GM19467 (cell line): ENCODE measurements at regions not wholly inside any gene's neighbourhood (a gene's known extent, or its start where the extent isn't known, plus 50 kb on each side); places are given as distances from the start of the nearest gene placed in this dataset.
A peak's percentile ranks its signal among the peaks of the same experiment; 100 is the strongest.

Experiments
- ATAC-seq: cut with Tn5 transposase; IDR thresholded peaks from one replicate; pipeline ENCODE4 v1.9.1; 2021; ENCODE audit warnings: mild to moderate bottlenecking, moderate library complexity; ENCODE audit not compliant: unreplicated experiment

DNA sequence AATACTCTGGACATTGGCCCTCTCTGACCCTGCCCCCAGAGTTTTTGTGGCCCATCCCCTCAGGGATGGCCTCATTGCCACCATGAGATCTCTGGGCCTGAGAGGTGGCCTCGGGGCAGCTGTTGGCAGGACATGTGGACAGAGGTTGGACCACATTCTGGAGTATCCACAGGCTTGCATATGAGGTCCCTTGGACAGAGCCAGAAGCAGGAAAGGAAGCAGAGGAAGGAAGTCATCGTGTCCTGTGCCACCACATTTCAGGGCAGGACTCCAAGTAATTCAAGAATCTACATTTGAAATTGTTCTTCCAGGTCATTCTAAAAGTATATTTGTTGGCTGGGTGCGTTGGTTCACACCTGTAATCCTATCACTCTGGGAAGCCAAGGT, 95.9 kb upstream of the PPP2R5A start:
- no peak for ATAC-seq

DNA sequence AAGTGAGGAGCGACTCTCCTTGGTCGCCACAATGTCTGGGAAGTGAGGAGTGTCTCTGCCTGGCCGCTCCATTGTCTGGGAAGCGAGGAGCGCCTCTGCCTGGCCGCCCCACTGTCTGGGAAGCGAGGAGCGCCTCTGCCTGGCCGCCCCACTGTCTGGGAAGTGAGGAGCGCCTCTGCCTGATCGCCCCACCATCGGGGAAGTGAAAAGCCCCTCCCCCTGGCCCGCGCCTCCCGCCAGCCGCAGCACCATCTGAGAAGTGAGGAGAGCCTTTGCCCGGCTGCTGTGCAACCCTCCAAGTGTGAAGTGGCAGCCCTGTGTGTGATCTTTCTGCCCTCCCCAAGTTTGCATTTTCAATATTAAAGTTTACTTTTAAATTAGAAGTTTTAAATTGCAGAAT, 95.0 kb upstream of the PPP2R5A start:
- ATAC-seq = no peak

DNA sequence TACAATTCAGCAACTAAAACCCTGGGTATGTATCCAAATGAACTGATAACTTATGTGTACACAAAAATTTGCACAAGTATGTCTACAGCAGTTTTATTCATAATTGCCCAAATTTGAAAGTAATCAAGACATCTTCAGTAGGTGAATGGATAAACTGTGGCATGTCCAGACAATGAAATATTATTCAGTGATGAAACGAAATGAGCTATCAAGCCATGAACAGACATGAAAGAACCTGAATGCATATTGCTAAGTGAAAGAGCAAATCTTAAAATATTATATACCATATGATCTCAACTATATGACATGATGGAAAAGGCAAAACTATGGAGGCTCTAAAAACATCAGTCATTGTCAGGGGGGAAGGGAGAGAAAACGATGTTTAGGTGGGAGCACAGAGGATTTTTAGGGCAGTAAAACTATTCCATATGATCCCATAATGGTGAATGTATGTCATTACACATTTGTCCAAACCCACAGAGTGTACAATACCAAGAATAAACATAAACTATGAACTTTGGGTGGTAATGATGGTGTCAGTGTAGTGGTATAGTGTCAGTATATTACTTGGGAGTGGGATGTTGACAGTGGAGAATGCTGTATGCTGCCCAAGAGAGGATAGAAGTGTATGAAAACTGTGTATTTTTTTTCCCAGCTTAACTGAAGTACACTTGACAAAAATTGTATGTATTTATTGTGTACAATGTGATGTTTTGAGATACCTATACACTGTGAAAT, 92.8 kb upstream of the PPP2R5A start:
- no peak for ATAC-seq

DNA sequence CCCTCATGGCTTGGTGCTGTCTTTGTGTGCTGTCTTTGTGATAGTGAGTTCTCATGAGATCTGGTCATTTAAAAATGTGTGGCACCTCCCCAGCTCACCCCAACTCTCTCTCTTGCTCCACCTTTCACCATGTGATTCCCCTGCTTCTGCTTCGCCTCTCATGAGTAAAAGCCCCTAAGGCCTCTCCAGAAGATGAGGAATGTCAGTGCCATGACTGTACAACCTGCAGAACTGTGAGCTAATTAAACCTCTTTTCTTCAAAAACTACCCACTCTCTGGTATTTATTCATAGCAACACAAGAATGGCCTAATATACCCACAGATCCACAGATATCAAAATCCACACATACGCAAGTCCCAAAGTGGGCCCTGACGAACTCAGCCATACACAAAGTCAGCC, 88.9 kb upstream of the PPP2R5A start:
- ATAC-seq = no peak

DNA sequence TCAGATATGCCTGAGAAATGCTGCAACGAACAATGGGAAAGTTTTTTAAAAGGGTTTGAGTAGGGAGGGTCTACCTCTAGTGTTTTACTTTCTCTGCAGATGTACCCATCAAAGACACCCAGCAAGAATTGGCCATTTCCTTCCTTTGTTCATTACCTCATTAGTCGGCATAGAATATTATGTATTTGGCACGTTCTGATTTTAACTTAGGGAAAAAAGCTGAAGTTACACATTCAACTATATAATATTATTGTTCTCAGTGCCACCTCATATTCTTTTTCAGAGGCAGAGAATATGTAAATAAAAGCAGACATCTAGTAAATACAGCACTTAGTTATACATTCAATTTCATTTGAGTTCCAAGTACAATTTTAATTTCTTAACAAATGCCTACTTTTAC, 83.7 kb upstream of the PPP2R5A start:
- no peak for ATAC-seq

DNA sequence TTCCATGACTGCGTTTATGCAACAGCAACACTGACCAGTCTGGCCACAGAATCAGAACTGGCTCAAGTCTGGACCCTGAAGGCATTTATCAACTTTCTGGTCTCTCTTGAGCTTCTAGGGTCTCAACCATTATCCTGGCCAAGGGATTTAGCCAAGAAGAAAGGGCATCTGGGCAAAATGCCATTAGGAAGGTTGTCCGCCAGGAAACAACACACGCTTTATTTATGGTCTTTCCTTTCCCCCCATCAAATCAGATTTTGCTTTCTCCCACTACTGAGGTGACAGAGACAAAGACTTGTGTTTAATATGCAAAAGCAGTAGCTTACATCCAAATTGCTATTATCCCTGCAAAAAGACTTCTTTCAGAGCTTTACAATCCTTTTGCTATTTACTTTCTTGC, 81.6 kb upstream of the PPP2R5A start:
- ATAC-seq = no peak

DNA sequence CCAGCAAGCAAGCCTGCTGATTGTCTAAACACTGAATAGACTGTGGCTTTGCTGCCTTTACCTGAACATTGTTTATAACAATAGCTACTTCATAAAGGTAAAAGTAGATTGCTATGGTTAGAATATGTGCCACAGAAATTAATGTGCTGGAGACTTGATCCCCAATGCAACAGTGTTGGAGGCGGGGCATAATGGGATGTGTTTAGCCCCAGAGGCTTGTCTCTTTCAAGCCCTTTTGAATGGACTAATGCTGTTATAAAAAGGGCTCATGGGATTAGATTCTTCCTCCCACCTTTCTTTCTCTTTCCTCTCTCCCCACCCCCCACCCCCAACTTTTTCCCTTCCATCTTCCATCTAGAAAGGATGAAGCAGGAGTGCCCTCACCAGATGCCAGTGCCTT, 80.2 kb upstream of the PPP2R5A start:
- ATAC-seq = no peak

DNA sequence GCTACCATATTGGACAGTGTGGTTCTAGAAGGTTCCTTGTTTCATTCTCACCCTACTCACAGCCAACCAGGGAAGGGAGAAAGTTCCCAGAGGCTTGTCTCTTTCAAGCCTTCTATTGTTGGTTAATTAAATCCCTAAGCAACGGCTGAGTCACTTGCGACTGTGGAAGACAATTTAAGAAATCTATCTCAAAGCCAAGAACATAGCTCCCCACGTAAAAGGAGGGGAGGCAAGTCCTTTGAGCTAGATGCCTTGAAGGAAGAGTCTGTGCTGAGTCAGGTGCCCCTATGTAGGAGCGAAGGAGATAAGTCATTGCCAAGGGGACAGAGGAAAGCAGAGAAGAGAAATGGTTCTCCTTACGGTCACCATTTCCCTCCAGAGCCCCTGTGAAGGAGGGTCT, 79.4 kb upstream of the PPP2R5A start:
- ATAC-seq = no peak

DNA sequence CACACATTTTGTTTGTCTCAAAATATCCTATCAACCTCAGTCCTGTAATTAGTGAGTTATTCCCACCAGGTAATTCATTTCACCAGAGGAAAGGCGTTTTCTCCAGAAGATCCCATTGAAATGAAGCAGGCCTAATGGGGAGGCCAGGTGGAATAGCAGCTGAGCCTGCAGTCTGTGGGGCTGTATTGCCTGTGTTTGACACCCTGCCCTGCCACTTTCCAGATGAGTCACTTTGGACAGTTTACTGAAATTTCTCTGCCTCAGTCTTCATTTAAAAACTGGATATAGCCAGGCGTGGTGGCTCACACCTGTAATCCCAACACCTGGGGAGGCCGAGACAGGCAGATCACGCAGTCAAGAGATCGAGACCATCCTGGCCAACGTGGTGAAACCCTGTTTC, 78.1 kb upstream of the PPP2R5A start:
- ATAC-seq = no peak

DNA sequence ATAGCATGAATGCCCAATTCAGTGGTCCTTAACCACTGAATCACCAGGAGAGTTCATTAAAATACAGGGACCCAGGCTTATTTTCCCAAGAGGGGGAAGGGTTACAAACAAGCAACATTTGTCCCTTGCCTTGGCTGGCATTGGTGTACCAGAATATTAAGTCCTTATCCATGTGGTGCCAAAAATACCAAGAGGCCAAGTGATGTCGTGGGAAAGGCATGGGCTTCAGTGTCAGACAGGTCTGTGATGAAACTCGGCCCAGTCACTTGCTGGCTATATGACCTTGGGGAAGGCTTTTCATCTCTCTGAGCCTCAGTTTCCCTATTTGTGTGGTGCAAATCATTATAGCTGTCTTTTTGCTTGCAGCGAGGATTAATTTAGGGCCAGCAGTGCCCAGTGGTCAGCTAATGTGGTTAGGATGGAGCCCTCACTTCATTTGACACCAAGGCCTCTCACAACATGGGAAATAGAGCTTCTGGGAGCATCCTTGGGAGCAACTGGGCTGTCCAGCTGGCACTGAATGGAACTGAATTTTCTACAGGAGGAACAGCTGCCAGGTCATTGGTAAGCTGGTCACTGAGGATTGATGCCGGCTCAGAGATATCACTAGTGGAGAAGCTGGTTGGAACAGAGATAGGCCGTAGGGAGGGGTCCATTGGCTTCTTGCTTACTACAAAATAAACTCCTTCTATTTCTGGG, 77.2 kb upstream of the PPP2R5A start:
- ATAC-seq = no peak

DNA sequence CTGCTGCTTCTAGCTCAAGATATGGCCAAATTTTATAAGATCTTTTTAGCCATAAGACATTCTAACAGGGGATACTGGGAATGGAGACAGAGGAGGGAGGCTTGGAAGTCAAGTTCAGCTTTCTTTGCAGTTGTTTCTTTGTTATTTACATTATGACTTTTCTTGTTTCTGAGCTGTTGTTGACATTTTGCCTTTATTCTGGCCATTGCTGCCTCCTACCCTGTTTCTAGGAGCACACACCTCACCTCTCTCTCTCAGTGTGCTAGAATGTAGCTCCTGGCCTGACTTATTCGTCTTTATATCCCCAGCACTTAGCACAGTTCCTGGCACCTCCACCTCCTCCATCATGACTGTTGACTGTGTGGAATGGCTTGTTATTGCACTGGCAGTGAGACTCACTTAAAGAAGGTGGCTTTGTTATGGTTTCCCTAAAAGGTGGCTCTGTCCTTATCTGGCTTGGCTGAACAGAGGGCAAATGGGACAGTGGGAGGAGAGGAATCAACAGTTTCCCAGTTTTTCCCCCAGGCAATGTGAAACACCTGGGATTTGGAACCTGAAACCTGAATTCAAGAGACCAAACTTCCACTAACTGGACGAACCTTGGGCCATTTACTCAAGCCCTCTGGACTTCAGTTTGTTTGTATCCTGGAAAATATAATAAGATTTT, 76.1 kb upstream of the PPP2R5A start:
- no peak for ATAC-seq

DNA sequence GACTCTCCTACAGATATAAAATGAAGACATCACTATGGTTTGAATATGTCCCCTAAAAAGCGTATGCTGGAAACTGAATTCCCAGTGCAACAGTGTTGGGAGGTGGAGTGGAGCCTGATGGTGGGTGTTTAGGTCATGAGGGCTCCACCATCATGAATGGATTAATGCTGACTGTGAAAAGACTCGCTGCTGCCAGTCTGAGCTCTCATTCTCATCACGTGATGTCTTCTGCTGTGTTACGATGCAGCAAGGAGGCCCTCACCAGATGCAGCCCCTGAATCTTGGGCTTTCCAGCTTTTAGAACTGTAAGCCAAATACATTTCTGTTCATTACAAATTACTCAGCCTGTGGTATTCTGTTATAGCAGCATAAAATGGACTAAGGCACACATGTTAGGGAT, 73.8 kb upstream of the PPP2R5A start:
- no peak for ATAC-seq

DNA sequence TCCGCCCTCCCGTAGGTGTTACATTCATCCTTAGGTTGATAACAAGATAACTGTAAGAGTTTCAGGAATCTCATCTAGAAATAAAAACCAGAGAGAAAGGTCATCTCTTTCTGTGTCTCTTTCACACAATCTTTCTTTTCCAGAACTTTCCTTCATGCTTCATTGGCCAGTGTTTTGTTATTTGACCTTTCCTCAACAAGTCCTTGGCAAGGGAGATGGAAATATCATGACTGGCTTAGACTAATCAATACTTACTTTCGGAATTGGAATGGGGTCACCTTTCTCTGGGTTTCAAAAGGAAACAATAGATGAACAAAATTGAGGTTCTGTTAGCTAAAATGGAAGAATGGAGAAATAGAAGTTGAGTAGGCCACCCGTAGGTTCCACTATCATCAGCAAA, 72.9 kb upstream of the PPP2R5A start:
- ATAC-seq = no peak

DNA sequence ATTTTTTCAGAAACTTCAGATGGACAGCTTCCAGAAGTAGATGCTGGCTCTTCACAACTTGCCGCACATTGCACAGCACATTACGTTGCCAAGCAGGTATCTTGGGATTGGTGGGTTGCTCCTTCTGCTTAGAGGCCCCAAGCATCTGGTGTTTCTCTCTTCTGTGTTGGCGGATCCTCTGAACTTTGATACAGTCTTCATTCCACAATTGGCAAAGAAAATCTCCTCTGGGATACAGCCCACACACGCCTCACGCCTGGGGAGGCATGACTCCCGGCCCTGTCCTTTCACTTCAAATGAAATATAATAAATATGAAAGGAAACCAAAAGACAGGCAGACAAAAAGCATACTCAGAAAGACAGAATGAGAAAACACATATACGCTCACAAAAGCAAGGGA, 72.3 kb upstream of the PPP2R5A start:
- ATAC-seq = no peak

DNA sequence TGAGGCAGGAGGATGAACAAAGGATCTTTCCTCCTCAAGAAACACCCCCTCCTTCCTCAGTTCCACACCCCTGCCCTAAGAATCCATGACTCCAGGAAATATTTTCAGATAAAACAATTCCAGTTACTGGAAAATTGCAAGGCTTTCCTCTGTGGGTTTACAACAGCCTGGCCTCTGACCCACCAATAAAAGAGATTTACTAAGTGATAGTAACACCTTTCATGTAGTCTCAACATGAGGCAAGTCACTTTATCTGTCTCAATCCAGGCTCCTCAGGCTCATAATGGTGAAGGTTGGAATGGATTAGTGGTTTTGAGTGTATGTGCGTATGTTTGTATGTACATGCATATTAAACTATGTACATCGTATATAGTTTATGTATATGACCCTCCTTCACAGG, 71.4 kb upstream of the PPP2R5A start:
- no peak for ATAC-seq

DNA sequence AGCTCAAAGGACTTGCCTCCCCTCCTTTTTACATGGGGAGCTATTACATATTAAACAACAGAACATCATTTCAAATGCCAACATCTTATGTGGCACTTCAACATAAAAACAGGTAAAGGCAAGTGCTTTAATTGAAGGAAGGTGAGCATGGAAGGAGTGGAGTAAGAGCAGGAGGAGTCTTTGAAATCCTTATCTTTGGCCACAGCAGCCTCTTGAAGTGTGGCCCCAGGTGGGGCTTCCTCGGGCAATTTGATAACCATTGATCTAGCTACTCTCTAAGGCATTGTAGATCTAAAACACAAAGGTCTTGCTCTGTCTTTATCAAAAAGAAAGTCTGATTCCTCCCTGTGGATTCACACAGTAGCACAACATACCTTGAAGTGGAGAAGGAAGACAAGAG, 70.9 kb upstream of the PPP2R5A start:
- ATAC-seq = no peak

DNA sequence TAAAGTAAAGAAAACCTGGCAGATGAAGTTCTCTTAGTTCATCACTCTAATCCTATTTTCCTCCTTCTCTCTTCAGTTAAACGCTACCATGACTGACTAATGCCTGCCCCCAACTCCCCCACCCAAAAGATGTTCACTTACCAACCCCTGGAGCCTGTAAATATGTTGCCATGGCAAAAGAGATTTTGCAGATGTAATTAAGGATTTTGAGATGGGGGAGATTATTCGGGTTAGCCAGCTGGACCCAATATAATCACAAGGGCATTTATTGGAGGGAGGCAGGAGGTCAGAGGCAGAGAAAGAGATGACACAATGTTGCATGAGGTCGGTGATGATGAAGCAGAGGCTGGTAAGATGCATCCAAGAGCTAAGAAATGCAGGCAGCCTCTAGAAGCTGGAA, 69.3 kb upstream of the PPP2R5A start:
- no peak for ATAC-seq

DNA sequence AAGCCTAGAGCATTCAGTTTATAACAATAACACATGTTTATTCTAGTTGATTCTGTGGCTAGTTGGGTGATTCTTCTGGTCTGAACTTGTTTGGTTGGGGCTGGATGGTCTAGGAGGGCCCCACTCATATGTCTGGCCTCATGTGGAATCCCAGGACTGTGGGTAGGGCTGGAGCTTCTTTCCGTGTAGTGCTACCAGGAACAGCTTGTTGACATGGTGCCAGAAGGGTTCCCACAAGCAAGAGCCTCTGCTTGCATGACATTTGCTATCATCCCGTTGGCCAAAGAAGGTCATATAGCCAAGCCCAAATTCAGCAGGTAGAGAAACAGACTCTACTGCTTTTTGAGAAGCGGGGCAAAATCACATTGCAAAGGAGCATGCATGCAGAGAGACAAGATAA, 67.6 kb upstream of the PPP2R5A start:
- ATAC-seq = no peak

DNA sequence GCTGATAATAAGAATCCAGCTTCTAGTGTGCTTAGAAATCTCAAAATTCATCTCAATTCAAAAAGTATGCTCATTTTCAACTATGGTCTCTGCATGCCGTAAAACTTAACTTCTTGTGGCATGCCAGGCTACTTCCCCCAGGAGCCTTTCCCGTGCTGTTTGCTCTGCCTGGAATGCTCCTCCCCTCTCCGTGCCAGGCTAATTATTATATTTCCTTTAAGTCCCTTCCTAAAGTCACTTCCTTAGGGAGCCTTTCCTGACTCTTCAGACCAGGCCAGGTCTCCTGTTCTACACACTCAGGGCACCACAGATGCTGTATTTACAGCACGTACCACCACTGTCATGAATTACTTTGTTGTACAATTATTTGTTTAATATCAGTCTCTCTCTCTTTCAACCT, 67.1 kb upstream of the PPP2R5A start:
- no peak for ATAC-seq

DNA sequence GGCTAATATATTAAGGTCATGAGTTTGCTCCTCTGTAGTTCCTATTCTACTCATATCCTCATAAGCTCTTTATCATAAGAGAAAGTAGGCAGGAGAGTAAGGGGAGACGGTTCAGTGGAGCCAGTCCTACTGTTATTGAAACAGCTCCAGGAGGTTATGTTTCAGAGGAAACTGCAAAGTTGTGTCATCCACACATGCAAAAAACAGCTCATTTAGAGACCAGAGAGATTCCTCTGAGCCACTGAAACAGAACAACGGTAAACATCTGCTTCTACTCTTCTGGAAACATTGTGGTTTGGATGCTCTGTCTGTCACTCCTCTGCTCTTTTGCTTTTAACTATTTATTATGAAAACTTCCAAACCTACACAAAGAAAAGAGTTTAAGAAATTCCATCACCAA, 66.3 kb upstream of the PPP2R5A start:
- ATAC-seq = peak; percentile 95

DNA sequence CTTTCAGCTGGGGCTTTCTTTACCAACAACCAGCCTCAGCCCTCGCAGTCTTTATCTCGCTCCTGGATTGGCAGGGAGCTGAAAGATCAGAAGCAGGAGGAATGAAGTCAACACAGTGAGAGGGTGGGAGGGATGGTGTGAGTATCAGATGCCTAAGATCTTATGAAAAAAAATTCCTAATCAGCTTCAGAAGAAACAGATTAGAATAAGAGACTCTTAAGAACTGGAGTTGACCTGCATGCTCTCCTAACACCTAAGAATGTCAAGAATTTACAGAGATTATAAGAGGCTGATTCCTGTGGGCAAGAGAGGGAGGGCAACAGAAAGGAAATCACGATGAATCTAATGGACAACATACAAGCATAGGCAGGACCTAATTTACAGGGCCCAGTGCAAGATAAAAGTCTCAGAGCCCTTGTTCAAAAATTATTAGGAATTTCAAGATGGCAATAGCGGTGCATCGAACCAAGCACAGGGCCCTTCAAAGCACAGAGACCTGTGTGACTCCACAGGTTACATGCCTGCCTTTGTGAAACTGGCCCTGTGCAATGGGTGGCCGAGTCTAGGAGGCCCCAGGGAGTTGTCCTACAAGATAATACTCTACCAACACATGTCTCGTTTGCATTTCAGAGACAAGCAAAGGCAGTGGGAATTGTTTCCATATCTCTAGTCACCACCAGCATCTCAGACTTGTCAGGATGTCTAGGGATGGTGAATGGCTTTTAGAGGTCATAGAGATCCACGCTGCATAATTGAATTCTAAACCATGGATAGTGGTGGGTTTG, 65.3 kb upstream of the PPP2R5A start:
- no peak for ATAC-seq

DNA sequence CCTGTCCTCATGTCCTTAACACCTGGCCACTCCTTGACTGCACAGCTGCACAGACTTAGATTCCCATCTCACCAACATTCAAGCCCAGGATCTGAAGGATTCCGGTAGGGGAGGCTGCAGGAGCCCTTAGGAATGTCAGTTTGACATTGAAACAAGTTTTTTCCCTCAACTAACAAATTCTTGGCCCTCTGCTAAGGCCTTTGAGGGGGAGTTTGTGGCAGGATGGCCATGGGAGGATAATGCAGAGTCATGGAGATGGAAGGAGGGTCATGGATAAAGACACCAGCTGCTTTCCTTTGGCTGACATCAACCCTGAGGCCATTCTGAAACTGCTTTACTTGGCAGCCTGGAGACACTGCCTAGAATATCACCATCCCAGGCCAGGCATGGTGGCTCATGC, 63.4 kb upstream of the PPP2R5A start:
- no peak for ATAC-seq
